Activated CD8-positive, alpha-beta memory T cell treated with anti-CD3 and anti-CD28 coated beads, Interleukin-2, amount 50 U/mL, for 48 hours (primary cell): ENCODE measurements at regions not wholly inside any gene's neighbourhood (a gene's known extent, or its start where the extent isn't known, plus 50 kb on each side); places are given as distances from the start of the nearest gene placed in this dataset.

Experiments
- DNase-seq: peaks from one replicate; pipeline ENCODE4 v3.0.0-alpha.2; 2020

- no peak for DNase-seq
Measured at GRCh38 chr1:80931178-80931577, 869.6 kb upstream of the ADGRL2 start.

GRCh38 chr1:80929868-80930508 is 870.7 kb upstream of the ADGRL2 start:
- no peak for DNase-seq

- no peak for DNase-seq
Measured at GRCh38 chr1:80926531-80926930, 874.2 kb upstream of the ADGRL2 start.

GRCh38 chr1:80925130-80925805 is 875.5 kb upstream of the ADGRL2 start:
- no peak for DNase-seq

- DNase-seq = no peak
Measured at GRCh38 chr1:80924290-80924689, 876.4 kb upstream of the ADGRL2 start.

GRCh38 chr1:80922906-80923305 is 877.8 kb upstream of the ADGRL2 start:
- no peak for DNase-seq

GRCh38 chr1:80919426-80919825 is 881.3 kb upstream of the ADGRL2 start:
- no peak for DNase-seq

GRCh38 chr1:80918380-80918779 is 882.4 kb upstream of the ADGRL2 start:
- no peak for DNase-seq

- DNase-seq = no peak
Measured at GRCh38 chr1:80917826-80918225, 882.9 kb upstream of the ADGRL2 start.

GRCh38 chr1:80917225-80917624 is 883.5 kb upstream of the ADGRL2 start:
- DNase-seq = no peak

- DNase-seq = no peak
Measured at GRCh38 chr1:80915491-80915890, 885.2 kb upstream of the ADGRL2 start.

GRCh38 chr1:80910426-80910825 is 890.3 kb upstream of the ADGRL2 start:
- DNase-seq = no peak

GRCh38 chr1:80909172-80909784 is 891.5 kb upstream of the ADGRL2 start:
- no peak for DNase-seq

- no peak for DNase-seq
Measured at GRCh38 chr1:80896781-80897356, 903.9 kb upstream of the ADGRL2 start.

GRCh38 chr1:80894921-80895320 is 905.8 kb upstream of the ADGRL2 start:
- no peak for DNase-seq

- no peak for DNase-seq
Measured at GRCh38 chr1:80893115-80893514, 907.6 kb upstream of the ADGRL2 start.

- no peak for DNase-seq
Measured at GRCh38 chr1:80892539-80892938, 908.2 kb upstream of the ADGRL2 start.

- DNase-seq = no peak
Measured at GRCh38 chr1:80891871-80892270, 908.9 kb upstream of the ADGRL2 start.

GRCh38 chr1:80882553-80882952 is 918.2 kb upstream of the ADGRL2 start:
- DNase-seq = no peak

- no peak for DNase-seq
Measured at GRCh38 chr1:80878343-80878742, 922.4 kb upstream of the ADGRL2 start.

- no peak for DNase-seq
Measured at GRCh38 chr1:80876035-80876434, 924.7 kb upstream of the ADGRL2 start.

- DNase-seq = no peak
Measured at GRCh38 chr1:80869299-80869698, 931.4 kb upstream of the ADGRL2 start.

GRCh38 chr1:80847904-80848303 is 952.8 kb upstream of the ADGRL2 start:
- no peak for DNase-seq

GRCh38 chr1:80846966-80847365 is 953.8 kb upstream of the ADGRL2 start:
- no peak for DNase-seq
